ENCODE measurements at regions not wholly inside any gene's neighbourhood (a gene's known extent, or its start where the extent isn't known, plus 50 kb on each side); places are given as distances from the start of the nearest gene placed in this dataset.
"Not testable (repeated sequence)": the region's sequence is repeated elsewhere in the genome, so short reads cannot be mapped to it uniquely, and the experiment has no call there.

GRCh38 chr4:164177153-164177552, 576.8 kb upstream of the SMIM31 start:
- DNase-seq (ENCODE audit: low spot score) (no peak), ATAC-seq (no peak)

DNA sequence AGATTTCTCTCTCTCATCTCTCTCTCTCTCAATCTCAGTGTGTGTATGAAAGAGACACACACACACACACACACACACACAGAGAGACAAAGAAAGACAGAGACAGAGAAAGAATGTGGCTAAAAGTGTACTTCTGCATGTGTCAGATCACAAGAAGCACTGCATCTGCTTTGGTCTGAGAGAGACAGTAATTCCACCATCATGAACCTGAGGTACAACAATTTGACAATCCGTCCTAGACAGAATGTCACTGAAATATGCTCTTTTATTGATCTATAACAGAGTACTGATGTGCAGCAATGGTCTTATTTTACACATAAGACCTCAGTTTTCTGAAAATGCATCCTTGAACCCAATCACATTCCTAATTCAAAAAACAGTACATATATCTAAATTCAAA, 576.2 kb upstream of the SMIM31 start:
- ATAC-seq (no peak), DNase-seq (ENCODE audit: low spot score) (no peak)

DNA sequence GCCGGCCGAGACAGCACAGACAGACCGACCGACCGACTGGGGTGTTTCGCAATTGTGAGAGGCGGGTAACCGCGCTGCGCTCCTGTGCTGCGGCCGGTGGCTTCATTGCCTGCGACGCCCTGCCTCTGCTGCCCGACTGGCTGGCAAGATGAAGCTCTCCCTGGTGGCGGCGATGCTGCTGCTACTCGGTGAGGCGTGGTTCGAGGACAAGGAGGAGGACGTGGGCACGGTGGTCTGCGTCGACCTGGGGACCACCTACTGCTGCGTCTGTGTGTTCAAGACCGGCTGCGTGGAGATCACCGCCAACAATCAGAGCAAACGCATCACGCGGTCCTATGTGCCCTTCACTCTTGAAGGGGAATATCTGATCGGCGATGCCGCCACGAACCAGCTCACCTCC, 565.7 kb upstream of the SMIM31 start:
- ATAC-seq (no peak), DNase-seq (ENCODE audit: low spot score) (no peak)

DNA sequence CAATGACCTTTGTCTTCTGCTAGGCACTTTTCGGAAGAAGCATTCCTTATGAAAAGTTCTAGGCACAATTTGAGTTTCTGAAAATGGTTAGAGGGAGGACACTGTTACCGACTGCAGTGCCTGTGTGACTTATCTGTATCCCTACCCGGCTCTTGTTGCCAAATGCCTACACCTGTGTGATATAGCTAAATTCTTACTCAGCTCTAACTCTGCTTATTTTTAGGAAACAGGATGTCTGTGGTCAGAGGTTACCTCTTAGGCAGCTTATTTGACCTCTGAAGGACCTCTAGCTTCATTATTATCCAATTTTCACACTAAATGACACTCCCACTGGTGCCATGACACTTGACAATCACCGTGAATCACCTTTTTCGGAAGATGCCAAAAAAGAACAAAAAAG, 561.1 kb upstream of the SMIM31 start:
- no peak for ATAC-seq
- DNase-seq (ENCODE audit: low spot score): no peak

DNA sequence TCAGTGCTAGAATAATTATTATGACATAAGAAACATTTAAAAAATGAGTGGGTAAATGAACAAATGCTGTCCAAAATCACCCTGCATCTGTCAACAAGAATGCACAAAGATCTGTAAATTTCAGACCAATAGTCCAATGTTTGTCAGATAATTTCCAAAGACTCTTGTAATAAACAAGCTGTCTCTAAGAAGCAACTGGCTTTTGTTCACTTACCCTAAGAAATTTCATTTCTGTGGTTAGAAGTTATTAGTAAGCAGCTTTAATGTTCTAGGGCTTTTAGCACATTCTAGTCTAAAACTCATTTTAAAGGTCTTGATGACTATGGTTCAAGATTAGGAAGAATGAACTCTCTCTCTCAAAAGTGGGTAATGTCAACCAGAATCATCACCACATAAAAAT, 560.3 kb upstream of the SMIM31 start:
- no peak for DNase-seq (ENCODE audit: low spot score)
- no peak for ATAC-seq

- ATAC-seq (no peak), DNase-seq (ENCODE audit: low spot score) (no peak)
Observed at GRCh38 chr4:164197556-164197955, 556.4 kb upstream of the SMIM31 start.

- ATAC-seq (no peak), DNase-seq (ENCODE audit: low spot score) (no peak)
Observed at GRCh38 chr4:164203476-164203875, 550.5 kb upstream of the SMIM31 start.

DNA sequence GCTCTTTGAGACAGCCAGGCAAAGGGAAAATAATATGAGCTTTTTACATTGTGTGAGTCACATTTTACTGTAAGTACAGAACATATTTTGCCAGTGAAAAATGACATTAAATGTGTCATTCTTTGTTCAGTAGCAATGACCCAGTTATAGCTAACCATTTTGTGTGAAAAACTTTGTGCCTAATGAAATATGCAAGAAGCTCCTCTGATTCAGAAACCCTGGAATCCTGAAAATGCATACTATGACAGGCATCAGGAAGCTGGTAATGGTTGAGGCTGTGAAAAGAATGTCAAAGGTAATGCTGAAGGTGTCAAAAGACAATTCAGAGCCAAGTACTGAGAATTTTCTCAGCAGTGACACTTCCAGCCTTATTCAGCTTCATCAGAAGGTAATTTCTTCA, 549.5 kb upstream of the SMIM31 start:
- no peak for ATAC-seq
- DNase-seq (ENCODE audit: low spot score): no peak

- DNase-seq (ENCODE audit: low spot score): no peak
Observed at GRCh38 chr4:164207460-164207859, 546.5 kb upstream of the SMIM31 start.

GRCh38 chr4:164210377-164210776, 543.6 kb upstream of the SMIM31 start:
- ATAC-seq: no peak

More at GRCh38 chr4:164207460-164207859, 546.5 kb upstream of the SMIM31 start:
- ATAC-seq: no peak

DNA sequence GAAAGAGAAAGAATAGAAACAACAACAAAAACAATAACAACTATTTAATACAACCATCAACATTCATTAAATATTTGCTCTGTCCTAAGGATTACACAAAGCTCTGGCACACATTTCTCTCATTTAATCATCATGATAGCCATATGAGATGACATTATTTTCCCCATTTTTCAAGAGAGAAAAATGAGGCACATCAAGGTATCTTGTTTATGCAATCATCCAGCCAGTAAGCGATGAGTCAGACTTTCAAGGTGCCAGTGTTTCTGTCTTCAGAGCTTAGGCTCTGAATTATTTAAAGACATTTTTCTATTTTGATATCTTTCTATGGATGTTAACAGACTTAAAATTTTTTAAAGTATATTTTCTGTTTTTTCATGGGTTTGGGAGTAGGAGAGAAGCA, 541.8 kb upstream of the SMIM31 start:
- DNase-seq (ENCODE audit: low spot score) (no peak), ATAC-seq (no peak)

More at GRCh38 chr4:164210377-164210776, 543.6 kb upstream of the SMIM31 start:
- DNase-seq (ENCODE audit: low spot score): no peak

DNA sequence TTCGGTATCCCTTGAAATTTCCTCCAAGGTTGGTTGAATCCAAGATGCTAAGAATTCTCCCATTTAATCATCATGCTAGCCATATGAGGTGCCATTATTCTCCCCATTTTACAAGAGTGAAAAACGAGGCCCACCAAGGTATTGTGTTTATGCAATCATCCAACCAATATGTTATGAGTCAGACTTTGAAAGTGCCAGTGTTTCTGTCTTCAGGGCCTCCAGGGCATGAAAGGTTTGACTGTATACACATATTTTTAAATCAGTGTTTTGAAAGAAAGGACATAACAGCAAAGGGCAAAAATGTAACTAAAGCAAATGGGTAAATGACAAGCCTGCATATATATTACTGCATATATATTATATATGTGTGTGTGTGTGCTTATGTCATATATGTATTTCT, 541.2 kb upstream of the SMIM31 start:
- DNase-seq (ENCODE audit: low spot score) (no peak), ATAC-seq (no peak)

DNA sequence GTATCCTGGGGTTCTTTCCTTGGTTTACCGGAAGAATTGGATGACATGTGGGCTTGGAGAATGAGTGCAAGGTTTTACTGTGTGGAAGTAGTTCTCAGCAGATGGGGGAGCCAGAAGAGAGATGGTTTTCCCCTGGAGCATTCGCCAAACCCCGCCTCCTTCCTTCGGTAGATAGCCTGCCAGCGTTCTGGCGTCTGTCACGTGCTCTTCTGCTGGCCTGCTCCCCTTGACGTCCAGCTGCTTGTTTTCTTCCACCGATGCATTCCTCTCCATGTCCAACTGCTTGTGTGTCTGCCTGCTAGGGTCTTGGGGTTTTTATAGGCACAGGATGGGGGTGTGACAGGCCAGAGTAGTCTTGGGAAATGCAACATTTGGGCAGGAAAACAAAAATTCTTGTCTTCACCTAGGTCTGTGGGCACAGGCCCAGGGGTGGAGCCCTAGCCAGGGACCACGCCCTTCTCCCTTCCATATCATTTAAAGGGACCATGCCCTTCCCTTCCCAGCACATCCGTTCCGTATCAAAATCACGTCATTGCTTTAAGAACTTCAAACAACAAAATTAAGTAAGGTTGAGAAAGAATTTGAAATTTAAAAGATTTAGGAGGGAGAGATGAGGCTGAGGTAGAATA, 538.7 kb upstream of the SMIM31 start:
- no peak for ATAC-seq
- no peak for DNase-seq (ENCODE audit: low spot score)

DNA sequence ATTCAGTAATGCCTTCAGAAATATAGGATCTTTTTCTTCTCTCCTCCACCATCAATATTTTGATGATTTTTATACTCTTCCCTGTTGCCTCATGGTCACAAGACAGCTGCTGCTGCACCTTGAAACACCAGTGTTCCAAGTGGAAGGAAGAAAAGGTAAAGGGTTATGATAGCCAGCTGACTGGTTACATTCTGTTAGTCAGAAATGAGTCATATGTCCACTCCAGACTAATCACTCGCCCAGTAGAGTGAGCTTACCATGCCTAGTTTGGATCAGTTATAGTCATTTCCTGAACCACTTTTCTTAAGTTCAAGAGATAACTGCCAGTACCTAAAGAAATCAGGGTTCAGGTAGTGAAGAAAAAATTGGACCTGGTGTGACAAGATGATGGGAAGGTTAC, 532.3 kb upstream of the SMIM31 start:
- ATAC-seq (no peak), DNase-seq (ENCODE audit: low spot score) (no peak)

GRCh38 chr4:164224871-164225270, 529.1 kb upstream of the SMIM31 start:
- DNase-seq (ENCODE audit: low spot score) (no peak), ATAC-seq (no peak)

GRCh38 chr4:164229255-164229654, 524.7 kb upstream of the SMIM31 start:
- ATAC-seq: no peak
- no peak for DNase-seq (ENCODE audit: low spot score)

- DNase-seq (ENCODE audit: low spot score): no peak
Observed at GRCh38 chr4:164239433-164239832, 514.5 kb upstream of the SMIM31 start.

GRCh38 chr4:164239976-164240375, 514.0 kb upstream of the SMIM31 start:
- DNase-seq (ENCODE audit: low spot score): no peak
- no peak for ATAC-seq

More at GRCh38 chr4:164239433-164239832, 514.5 kb upstream of the SMIM31 start:
- no peak for ATAC-seq

- DNase-seq (ENCODE audit: low spot score) (no peak), ATAC-seq (no peak)
Observed at GRCh38 chr4:164251257-164251656, 502.7 kb upstream of the SMIM31 start.

DNA sequence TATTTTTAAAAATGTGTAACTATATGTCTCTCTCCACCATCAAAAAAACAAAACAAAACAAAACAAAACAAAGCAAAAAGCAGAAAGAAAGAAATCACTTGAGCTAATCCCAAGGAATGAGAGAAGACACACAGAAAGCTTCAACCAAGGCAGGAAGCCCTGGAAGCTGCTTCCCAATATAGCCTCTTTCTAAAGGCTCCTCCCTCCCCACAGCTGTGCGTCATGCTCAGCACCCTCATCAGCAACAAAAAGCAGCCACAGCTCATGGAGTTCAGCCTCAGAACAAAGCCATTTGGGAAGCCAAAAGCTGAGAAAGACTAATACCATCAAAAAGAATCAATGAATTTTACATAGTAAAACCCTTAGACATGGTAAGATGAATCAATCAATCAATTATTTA, 501.6 kb upstream of the SMIM31 start:
- DNase-seq (ENCODE audit: low spot score): no peak
- ATAC-seq: no peak

DNA sequence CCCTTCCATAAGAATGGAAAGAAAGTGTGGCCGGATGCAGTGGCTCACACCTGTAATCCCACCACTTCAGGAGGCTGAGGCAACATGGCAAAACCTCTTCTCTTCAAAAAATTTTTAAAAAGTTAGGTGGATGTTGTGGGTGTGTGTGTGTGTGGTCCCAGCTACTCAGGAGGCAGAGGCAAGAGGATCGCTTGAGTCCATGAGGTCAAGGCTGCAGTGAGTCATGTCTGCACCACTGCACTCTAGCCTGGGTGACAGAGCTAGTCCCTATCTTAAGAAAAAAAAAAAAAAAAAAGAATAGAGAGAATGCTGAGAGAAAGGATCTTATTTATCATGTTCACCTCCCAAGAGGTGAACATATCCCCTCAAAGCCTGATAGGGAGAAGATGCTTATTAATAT, 492.1 kb upstream of the SMIM31 start:
- DNase-seq (ENCODE audit: low spot score) (no peak), ATAC-seq (no peak)

DNA sequence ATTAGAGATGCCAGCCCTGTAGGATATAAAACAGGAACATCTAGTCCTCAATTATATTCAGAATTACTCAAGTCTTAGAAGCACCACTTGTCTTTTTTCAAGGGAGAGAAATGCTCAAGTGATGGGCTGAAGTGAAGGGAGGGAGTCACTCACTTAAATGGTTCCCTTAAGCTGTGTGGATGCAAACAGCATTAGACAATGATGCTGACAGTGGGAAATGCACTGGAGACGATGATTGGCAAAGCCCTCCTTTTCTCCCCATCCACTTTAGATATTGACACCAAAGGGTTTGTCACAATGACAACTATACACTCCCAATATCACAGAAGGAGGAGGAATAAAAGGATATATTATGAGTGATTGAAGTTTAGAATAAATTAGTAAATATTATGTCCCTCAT, 491.4 kb upstream of the SMIM31 start:
- not testable (repeated sequence) for DNase-seq (ENCODE audit: low spot score); ATAC-seq

DNA sequence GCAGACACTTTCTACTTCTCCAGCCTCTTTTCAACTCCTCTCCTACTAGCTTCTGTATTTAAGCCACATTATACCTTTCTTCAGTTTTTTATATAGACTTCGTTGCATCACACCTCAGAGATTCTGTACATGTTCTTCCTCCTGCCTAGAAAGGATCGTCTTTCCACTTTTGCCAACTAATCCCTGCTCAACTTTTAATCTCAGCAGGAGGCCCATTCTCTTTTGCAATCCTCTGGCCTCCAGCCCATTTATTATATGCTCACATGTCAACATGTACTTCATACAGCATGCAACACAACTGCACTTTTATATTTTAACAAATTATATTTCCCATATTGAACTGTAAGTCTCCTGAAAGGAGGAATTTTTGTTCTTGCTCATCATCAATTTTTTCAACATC, 476.5 kb upstream of the SMIM31 start:
- not testable (repeated sequence) for DNase-seq (ENCODE audit: low spot score); ATAC-seq

All from left lobe of liver (tissue), 2 donors.